HG02763 (cell line): ENCODE measurements at regions not wholly inside any gene's neighbourhood (a gene's known extent, or its start where the extent isn't known, plus 50 kb on each side); places are given as distances from the start of the nearest gene placed in this dataset.

Source experiments
- ATAC-seq: cut with Tn5 transposase; IDR thresholded peaks from one replicate; pipeline ENCODE4 v1.9.1; 2021; ENCODE audit warnings: mild to moderate bottlenecking, moderate library complexity; ENCODE audit not compliant: unreplicated experiment

- no peak for ATAC-seq
These were observed 102.4 kb downstream of the ACKR3 start for GRCh38 chr2:236671896-236672562.

DNA sequence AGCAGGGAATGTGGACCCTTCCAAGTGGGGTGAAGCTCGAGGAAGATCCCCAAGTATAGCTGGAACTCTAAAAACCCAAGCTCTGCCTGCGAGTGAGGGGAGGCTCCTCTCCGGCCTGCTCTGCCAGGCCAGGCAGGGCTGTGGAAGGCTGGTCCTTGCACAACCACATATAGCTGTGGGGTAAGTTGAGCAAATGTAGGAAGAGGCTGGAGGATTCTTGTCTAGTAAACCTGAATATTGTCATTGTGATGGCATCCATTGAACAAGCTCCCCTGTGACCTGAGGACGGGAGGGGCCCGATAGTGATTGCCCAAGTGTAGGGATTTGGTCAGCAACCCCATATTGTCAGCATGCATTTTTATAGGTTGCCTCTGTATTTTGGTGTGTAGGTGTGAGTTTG lies 103.0 kb downstream of the ACKR3 start:
- no peak for ATAC-seq

DNA sequence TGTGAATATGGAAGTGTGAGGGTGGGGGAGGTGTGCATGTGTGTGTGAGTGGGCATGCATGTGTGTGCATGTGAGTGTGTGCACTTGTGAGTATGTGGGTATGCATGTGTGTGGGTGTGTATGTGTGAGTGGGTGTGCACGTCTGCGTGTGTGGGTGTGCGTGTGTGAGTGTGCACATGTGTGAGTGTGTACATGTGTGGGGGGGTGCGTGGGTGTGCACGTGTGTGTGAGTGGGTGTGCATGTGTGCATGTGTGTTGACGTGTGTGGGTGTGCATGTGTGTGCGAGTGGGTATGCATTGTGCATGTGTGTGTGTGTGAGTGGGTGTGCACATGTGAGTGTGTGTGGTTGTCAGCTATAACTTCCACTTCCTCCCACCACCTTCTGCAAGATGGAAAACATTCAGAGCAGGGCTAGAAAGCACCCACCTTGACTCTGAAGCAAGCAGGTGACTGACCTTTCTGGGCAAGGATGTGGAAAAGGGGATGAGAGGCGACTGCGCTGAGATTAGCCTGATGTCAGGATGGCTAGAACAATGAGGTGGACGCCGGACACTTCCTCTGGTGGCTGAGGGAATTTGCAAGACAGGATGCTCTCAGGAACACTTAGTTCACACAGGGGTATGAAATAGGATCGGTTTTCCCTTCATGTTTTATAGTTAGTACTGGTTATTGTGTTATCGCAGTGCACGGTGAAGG lies 103.6 kb downstream of the ACKR3 start:
- ATAC-seq = no peak

DNA sequence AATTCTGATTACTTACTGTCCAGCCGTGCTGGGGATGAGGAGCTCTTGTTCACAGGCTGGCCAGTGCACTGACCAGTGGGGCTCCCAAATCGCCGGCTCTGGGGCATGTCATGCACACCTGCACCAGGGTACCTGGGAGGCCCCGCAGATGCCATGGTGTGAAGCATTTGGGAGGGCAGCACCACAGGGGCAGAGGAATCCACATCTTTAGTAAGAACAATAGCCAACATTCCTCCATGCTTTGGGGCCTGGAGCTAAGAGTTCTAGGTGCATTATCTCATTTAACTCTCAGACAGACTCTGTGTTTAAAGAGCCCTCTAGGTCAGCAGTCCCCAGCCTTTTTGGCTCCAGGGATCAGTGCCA lies 104.2 kb downstream of the ACKR3 start:
- no peak for ATAC-seq

- no peak for ATAC-seq
These were observed 104.6 kb downstream of the ACKR3 start for GRCh38 chr2:236674238-236674637.

DNA sequence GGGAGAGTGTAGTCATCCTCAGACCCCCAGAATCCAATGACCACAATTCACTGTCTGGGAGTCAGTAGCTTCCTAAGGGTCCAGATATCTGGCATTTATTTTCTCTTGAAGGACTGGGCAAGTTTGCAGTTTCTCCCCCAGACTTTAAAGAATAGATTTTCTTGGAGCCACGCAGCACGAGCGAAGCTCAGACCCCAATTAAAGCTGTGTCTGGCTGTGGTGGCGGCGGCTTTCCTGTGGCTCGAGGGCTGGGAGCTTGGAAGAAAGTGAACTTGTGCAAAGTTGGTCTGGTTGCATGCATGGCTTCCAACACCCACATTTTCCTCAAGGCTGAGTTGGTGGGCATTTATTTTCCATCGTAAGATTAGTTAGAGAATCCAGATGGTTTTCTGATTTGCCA lies 105.0 kb downstream of the ACKR3 start:
- no peak for ATAC-seq

GRCh38 chr2:236675051-236675450 lies 105.4 kb downstream of the ACKR3 start:
- no peak for ATAC-seq

- no peak for ATAC-seq
These were observed 105.9 kb downstream of the ACKR3 start for GRCh38 chr2:236675526-236675925.

DNA sequence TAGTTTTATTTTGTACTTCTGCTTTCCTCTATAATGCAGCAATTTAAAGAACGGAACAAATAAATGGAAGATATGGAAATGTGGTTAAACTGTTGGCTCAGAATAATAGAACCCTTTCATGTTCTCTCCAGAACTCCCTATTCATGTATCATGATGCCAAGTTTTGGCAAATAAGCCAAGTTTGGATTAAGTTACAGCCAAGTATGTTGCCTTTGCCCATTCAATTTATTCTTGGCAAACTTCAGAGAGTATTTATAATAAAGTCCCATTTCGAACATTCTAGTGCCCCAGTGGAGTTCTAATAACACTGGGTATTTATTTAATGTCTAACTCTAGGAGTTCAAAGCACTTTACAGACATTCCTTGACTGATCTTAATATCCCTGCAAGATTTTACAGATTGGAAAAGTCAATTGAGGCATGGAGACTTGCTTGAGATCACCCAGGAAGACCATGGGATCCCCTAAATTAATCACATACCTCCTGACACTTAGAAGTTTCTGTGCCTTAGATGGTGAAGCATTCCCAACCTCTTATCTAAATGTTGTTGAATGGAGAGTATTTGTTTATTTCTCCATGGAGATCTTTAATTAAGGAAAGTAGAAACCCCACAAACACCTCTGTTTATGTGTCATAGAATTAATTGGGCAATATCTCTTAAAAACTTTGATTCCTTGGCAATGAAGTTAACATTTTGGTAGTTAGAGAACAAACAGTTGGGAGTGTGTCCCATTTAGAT lies 106.7 kb downstream of the ACKR3 start:
- no peak for ATAC-seq

DNA sequence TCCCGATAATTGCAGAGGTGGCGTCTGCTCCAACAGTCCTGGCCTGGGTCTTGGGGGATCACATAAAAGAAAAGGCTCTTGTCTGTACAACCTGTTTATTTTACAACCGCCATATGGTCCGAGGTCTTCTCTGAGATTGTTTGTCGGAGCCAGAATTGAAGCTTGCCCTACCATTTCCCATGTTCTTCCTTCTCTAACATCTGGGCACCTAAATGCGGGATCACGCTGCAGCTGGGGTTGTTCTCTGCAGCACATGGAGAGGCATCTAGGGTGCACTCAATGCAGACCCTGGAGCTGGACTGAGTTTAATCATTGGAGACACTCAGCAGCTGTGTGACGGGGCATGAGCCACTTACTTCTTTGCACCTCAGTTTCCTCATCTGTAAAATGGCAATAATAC lies 107.7 kb downstream of the ACKR3 start:
- no peak for ATAC-seq

- no peak for ATAC-seq
These were observed 108.8 kb downstream of the ACKR3 start for GRCh38 chr2:236678307-236678975.

- ATAC-seq = no peak
These were observed 110.5 kb downstream of the ACKR3 start for GRCh38 chr2:236679884-236680860.

GRCh38 chr2:236682651-236683422 lies 113.2 kb downstream of the ACKR3 start:
- no peak for ATAC-seq

- no peak for ATAC-seq
These were observed 115.1 kb downstream of the ACKR3 start for GRCh38 chr2:236684504-236685256.

DNA sequence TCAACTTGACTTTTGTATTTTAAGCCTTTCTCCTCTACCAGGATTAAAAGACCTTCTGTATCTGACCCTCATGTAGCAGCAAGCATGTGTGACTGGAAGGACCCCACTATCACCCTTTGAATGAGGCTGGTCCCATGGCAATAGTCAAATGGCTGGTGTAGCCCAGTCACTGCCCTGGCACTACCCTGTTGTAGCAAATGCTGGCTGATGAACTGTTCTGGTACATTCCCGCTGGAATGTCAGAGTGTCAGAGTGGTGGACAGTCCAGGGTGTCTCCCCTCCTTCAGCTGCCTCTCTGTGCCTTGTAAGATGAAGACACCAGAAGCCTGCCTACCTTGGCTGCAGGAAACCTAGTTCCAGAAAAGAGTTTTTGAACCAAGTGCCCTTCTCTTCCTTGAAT lies 115.7 kb downstream of the ACKR3 start:
- ATAC-seq = no peak

GRCh38 chr2:236685979-236686520 lies 116.4 kb downstream of the ACKR3 start:
- no peak for ATAC-seq

DNA sequence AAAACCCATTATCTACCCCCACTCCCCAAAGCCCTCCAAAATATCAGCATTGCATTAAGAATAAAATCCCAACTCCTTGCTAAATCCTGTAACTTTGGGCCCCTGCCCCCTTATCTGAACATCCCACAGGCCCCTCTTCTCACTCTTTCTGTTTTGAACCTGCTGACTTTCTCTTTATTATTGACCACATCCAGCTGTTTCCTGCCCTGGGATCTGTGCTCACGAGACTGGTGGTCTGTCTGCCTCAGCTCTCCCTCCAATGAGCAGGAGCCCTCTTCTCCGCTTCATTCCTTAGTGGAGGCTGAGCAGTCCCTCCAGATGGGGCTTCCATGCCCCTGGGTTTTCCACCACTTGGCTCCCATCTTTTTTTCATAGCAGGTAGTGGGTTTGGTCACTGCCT lies 116.9 kb downstream of the ACKR3 start:
- ATAC-seq = no peak

- no peak for ATAC-seq
These were observed 117.8 kb downstream of the ACKR3 start for GRCh38 chr2:236687296-236687965.
